Neural progenitor cell (in vitro differentiated cells): ENCODE measurements at regions not wholly inside any gene's neighbourhood (a gene's known extent, or its start where the extent isn't known, plus 50 kb on each side); places are given as distances from the start of the nearest gene placed in this dataset.

ENCODE experiments used
- DNase-seq: peaks from one replicate; pipeline ENCODE4 v3.0.0-alpha.2; 2016; ENCODE audit warnings: low spot score
- H2AFZ ChIP-seq: fragments of 200-600 bp; sonication (generic); replicated peaks from 2 replicates; pipeline ENCODE4 v1.6.1; 2016; ENCODE audit warnings: antibody characterized with exemption
- H3F3A ChIP-seq: fragments of 200-600 bp; sonication (generic); 2 replicates; pipeline ENCODE4 v1.6.1; 2016; ENCODE audit warnings: antibody characterized with exemption, low read depth
- H3K27ac ChIP-seq: fragments of 200-600 bp; sonication (generic); 2 replicates; pipeline ENCODE4 v1.5.1; 2016; ENCODE audit warnings: mild to moderate bottlenecking
- H3K27me3 ChIP-seq: fragments of 200-600 bp; sonication (generic); 2 replicates; pipeline ENCODE4 v1.6.1; 2016; ENCODE audit warnings: mild to moderate bottlenecking, moderate library complexity
- H3K36me3 ChIP-seq: fragments of 200-600 bp; sonication (generic); 2 replicates; pipeline ENCODE4 v1.5.1; 2016
- H3K4me1 ChIP-seq: fragments of 200-600 bp; sonication (generic); 2 replicates; pipeline ENCODE4 v1.6.1; 2016; ENCODE audit warnings: mixed run types
- H3K4me2 ChIP-seq: fragments of 200-600 bp; sonication (generic); 2 replicates; pipeline ENCODE4 v1.6.1; 2016
- H3K4me3 ChIP-seq: fragments of 200-600 bp; sonication (generic); 2 replicates; pipeline ENCODE4 v1.5.1; 2016
- H3K79me2 ChIP-seq: fragments of 200-600 bp; sonication (generic); 2 replicates; pipeline ENCODE4 v1.6.1; 2016; ENCODE audit warnings: low read depth
- H3K9ac ChIP-seq: fragments of 200-600 bp; sonication (generic); 2 replicates; pipeline ENCODE4 v1.6.1; 2016
- H3K9me3 ChIP-seq: fragments of 200-600 bp; sonication (generic); 2 replicates; pipeline ENCODE4 v1.5.1; 2016; ENCODE audit warnings: low read depth
- H4K20me1 ChIP-seq: fragments of 200-600 bp; sonication (generic); 2 replicates; pipeline ENCODE4 v1.6.1; 2016; ENCODE audit warnings: low read depth
- H3K27ac Mint-ChIP-seq: 3 replicates; pipeline ENCODE4 v1.8.0; 2021; ENCODE audit warnings: mixed read lengths
- H3K27me3 Mint-ChIP-seq: 2 replicates; pipeline ENCODE4 v1.8.0; 2022; ENCODE audit warnings: low read depth, mild to moderate bottlenecking, inconsistent platforms, moderate library complexity, mixed read lengths; ENCODE audit not compliant: insufficient read depth
- H3K36me3 Mint-ChIP-seq: 3 replicates; pipeline ENCODE4 v1.8.0; 2021; ENCODE audit warnings: mixed read lengths
- H3K4me1 Mint-ChIP-seq: 3 replicates; pipeline ENCODE4 v1.8.0; 2021; ENCODE audit warnings: mixed read lengths
- H3K4me3 Mint-ChIP-seq: 3 replicates; pipeline ENCODE4 v1.8.0; 2021; ENCODE audit warnings: mild to moderate bottlenecking, moderate library complexity, mixed read lengths
- H3K9me3 Mint-ChIP-seq: 3 replicates; pipeline ENCODE4 v1.8.0; 2020; ENCODE audit warnings: mixed read lengths
- EZH2 ChIP-seq: fragments of 200-600 bp; sonication (generic); IDR thresholded peaks from 2 replicates; pipeline ENCODE4 v1.6.1; 2017; ENCODE audit warnings: antibody characterized with exemption, mild to moderate bottlenecking, moderate library complexity
- EZH2phosphoT487 ChIP-seq: fragments of 200-600 bp; sonication (generic); IDR thresholded peaks from 2 replicates; pipeline ENCODE4 v1.6.1; 2017; ENCODE audit warnings: antibody characterized with exemption
- TF ChIP-seq, protein P1 (sequence below): fragments of 200-600 bp; sonication (generic); IDR thresholded peaks from 2 replicates; pipeline ENCODE4 v1.5.1; 2017; ENCODE audit warnings: antibody characterized with exemption, mild to moderate bottlenecking

DNA sequence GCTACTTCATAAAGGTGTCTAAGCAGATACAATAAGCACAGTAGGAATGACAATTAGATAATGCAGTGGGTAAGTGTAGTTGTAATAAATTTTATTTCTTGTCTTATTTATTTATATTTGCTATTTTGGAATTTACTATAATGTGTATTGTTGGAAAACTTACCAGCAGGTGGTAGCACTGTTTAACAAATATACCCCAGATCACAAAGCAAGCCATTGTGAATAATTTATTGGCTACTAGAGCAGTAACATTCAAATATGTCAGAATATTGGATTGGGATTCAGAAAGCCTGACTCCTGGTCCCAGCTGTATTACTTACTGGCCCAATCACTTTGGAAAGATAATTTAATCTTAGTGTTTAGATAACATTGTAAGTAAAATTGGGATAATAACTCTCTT lies 78.0 kb downstream of the ISOC1 start:
- no peaks in the 10 kb centered on the region for H3K9me3 Mint-ChIP-seq
- Histone ChIP-seq H2AFZ (no peak overlapping the region), H3K27ac (no peak overlapping the region), H3K9me3 (no peaks in the 10 kb centered on the region), H3K27me3 (no peaks in the 10 kb centered on the region), H3K4me1 (peaks cover 6% of the 10 kb centered on the region), H3K4me2 (no peak overlapping the region), H3F3A (no peaks in the 10 kb centered on the region), H3K4me3 (no peak overlapping the region), H3K9ac (no peak overlapping the region), H3K79me2 (no peaks in the 10 kb centered on the region), H3K36me3 (no peaks in the 10 kb centered on the region), H4K20me1 (no peaks in the 10 kb centered on the region)
- no peak overlapping the region for H3K4me3 Mint-ChIP-seq
- peak; percentile 8 for DNase-seq
- no peaks in the 10 kb centered on the region for H3K27me3 Mint-ChIP-seq
- H3K4me1 Mint-ChIP-seq, result no peaks in the 10 kb centered on the region
- no peak overlapping the region for H3K27ac Mint-ChIP-seq
- TF ChIP-seq EZH2 (no peak), EZH2phosphoT487 (no peak)
- TF ChIP-seq, protein P1, sequence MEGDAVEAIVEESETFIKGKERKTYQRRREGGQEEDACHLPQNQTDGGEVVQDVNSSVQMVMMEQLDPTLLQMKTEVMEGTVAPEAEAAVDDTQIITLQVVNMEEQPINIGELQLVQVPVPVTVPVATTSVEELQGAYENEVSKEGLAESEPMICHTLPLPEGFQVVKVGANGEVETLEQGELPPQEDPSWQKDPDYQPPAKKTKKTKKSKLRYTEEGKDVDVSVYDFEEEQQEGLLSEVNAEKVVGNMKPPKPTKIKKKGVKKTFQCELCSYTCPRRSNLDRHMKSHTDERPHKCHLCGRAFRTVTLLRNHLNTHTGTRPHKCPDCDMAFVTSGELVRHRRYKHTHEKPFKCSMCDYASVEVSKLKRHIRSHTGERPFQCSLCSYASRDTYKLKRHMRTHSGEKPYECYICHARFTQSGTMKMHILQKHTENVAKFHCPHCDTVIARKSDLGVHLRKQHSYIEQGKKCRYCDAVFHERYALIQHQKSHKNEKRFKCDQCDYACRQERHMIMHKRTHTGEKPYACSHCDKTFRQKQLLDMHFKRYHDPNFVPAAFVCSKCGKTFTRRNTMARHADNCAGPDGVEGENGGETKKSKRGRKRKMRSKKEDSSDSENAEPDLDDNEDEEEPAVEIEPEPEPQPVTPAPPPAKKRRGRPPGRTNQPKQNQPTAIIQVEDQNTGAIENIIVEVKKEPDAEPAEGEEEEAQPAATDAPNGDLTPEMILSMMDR, result no peak
- no peaks in the 10 kb centered on the region for H3K36me3 Mint-ChIP-seq

DNA sequence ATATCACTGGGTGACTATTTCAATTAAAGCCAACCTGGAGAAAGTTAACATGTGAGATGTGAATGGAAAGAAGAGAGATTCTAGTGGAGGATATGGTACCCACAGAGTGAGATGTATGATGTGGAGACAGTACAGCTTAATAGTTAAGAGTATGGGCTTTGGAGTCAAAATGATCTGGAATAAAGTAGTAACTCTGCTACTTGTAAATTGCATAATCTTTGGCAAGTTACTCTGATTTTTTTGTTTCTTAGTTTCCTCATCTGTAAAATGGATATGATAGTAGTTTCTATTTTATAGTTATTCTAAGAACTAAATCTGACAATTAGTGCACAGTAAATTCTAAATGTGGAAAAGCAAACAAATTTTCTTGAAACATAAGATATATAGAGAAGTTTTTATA lies 79.2 kb downstream of the ISOC1 start:
- H3K4me1 ChIP-seq, result peaks cover 6% of the 10 kb centered on the region
- no peak overlapping the region for H3K4me3 ChIP-seq
- H3K4me2 ChIP-seq, result no peak overlapping the region
- no peaks in the 10 kb centered on the region for H3K36me3 Mint-ChIP-seq
- no peaks in the 10 kb centered on the region for H3K9me3 ChIP-seq
- H3K36me3 ChIP-seq, result no peaks in the 10 kb centered on the region
- H3K9ac ChIP-seq, result no peak overlapping the region
- TF ChIP-seq EZH2phosphoT487 (no peak), EZH2 (no peak)
- TF ChIP-seq, protein P1, result no peak
- no peak for DNase-seq
- H3K79me2 ChIP-seq, result no peaks in the 10 kb centered on the region
- H4K20me1 ChIP-seq, result no peaks in the 10 kb centered on the region
- H3F3A ChIP-seq, result no peaks in the 10 kb centered on the region
- no peaks in the 10 kb centered on the region for H3K4me1 Mint-ChIP-seq
- no peak overlapping the region for H3K27ac ChIP-seq
- H3K27me3 Mint-ChIP-seq, result no peaks in the 10 kb centered on the region
- no peaks in the 10 kb centered on the region for H3K9me3 Mint-ChIP-seq
- no peak overlapping the region for H3K27ac Mint-ChIP-seq
- H2AFZ ChIP-seq, result no peak overlapping the region
- H3K27me3 ChIP-seq, result no peaks in the 10 kb centered on the region
- no peak overlapping the region for H3K4me3 Mint-ChIP-seq

DNA sequence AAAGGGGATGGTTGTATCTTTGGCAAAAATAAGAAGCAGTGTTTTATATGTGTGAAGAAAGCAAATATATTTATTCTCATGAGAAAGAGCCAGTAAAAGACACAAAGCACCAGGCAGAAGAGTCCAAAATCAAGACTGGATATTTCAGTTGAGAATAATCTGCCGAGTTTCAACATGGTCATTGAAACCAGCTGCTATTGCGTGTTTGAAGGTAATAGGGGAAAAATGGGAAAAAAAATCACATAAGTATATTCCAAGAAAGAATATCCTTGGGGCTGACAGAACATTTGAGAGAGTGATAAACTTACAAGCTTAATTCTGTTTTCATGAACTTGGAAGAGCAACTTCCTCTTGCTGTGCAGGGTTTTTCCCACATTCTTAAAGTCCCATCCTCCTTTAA lies 79.9 kb downstream of the ISOC1 start:
- H3K4me2 ChIP-seq, result no peak overlapping the region
- H3K79me2 ChIP-seq, result no peaks in the 10 kb centered on the region
- no peaks in the 10 kb centered on the region for H3K27me3 ChIP-seq
- no peak overlapping the region for H2AFZ ChIP-seq
- no peak overlapping the region for H3K4me3 Mint-ChIP-seq
- TF ChIP-seq, protein P1, result no peak
- TF ChIP-seq EZH2 (no peak), EZH2phosphoT487 (no peak)
- H3K36me3 Mint-ChIP-seq, result no peaks in the 10 kb centered on the region
- no peaks in the 10 kb centered on the region for H3K4me1 Mint-ChIP-seq
- H4K20me1 ChIP-seq, result no peaks in the 10 kb centered on the region
- H3F3A ChIP-seq, result no peaks in the 10 kb centered on the region
- H3K4me1 ChIP-seq, result peaks cover 6% of the 10 kb centered on the region
- no peaks in the 10 kb centered on the region for H3K9me3 Mint-ChIP-seq
- H3K27me3 Mint-ChIP-seq, result no peaks in the 10 kb centered on the region
- H3K4me3 ChIP-seq, result no peak overlapping the region
- no peak for DNase-seq
- H3K9me3 ChIP-seq, result no peaks in the 10 kb centered on the region
- no peak overlapping the region for H3K9ac ChIP-seq
- no peak overlapping the region for H3K27ac ChIP-seq
- no peak overlapping the region for H3K27ac Mint-ChIP-seq
- H3K36me3 ChIP-seq, result no peaks in the 10 kb centered on the region

DNA sequence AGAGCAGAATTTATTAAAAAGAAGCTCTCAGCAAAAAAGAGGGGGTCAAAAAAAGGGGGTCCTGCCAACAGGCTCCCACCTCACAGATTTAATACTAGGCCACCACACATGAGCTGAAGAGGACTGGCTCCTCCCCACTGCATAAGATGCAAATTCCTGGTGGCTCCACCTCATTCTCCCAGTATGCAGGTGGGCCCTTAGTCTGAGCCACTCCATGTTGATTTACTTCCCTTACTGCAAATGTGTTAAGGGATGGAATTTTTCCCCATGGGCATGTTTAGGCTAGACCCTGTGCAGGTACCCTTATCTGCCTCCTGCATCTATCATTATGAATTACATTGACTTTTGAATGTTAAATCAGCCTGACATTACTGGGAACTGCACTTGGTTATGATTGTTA lies 82.9 kb downstream of the ISOC1 start:
- Mint-ChIP-seq H3K4me3 (no peak overlapping the region), H3K36me3 (no peaks in the 10 kb centered on the region), H3K27ac (no peak overlapping the region), H3K27me3 (no peaks in the 10 kb centered on the region), H3K4me1 (no peaks in the 10 kb centered on the region), H3K9me3 (no peaks in the 10 kb centered on the region)
- H3K9me3 ChIP-seq, result no peaks in the 10 kb centered on the region
- no peaks in the 10 kb centered on the region for H3K4me1 ChIP-seq
- DNase-seq, result no peak
- no peaks in the 10 kb centered on the region for H3K36me3 ChIP-seq
- H3K4me3 ChIP-seq, result no peak overlapping the region
- H3K79me2 ChIP-seq, result no peaks in the 10 kb centered on the region
- no peak overlapping the region for H3K27ac ChIP-seq
- H3K9ac ChIP-seq, result no peak overlapping the region
- no peaks in the 10 kb centered on the region for H3F3A ChIP-seq
- H2AFZ ChIP-seq, result no peak overlapping the region
- no peaks in the 10 kb centered on the region for H4K20me1 ChIP-seq
- TF ChIP-seq EZH2phosphoT487, result no peak
- H3K27me3 ChIP-seq, result no peaks in the 10 kb centered on the region
- H3K4me2 ChIP-seq, result no peak overlapping the region
